Tibial nerve (tissue), 4 donors: ENCODE measurements at regions not wholly inside any gene's neighbourhood (a gene's known extent, or its start where the extent isn't known, plus 50 kb on each side); places are given as distances from the start of the nearest gene placed in this dataset.

ENCODE experiments used
- DNase-seq, 2 donors: peaks; one replicate each; pipeline ENCODE4 v3.0.0-alpha.2; 2019; ENCODE audit warnings: low spot score in 2 of 2
- H3K27ac ChIP-seq, 4 donors: fragments of 200-600 bp; sonication (generic) in 3 of 4; one replicate each; pipeline ENCODE4 v1.5.1; 2017 to 2019; ENCODE audit warnings: mild to moderate bottlenecking in 1 of 4
- H3K27me3 ChIP-seq, 2 donors: fragments of 200-600 bp; sonication (generic) in 1 of 2; one replicate each; pipeline versions ENCODE4 v1.5.1 to v1.6.0; 2017 to 2019
- H3K36me3 ChIP-seq, 3 donors: fragments of 200-600 bp; sonication (generic); one replicate each; pipeline ENCODE4 v1.5.1; 2018 to 2019
- H3K4me1 ChIP-seq, 4 donors: fragments of 200-600 bp; sonication (generic) in 3 of 4; one replicate each; pipeline ENCODE4 v1.5.1; 2017 to 2019
- H3K4me3 ChIP-seq, 4 donors: fragments of 200-600 bp; sonication (generic) in 3 of 4; one replicate each; pipeline ENCODE4 v1.5.1; 2017 to 2019; ENCODE audit warnings: mild to moderate bottlenecking in 1 of 4, moderate library complexity in 1 of 4
- H3K9me3 ChIP-seq, 4 donors: fragments of 200-600 bp; sonication (generic) in 3 of 4; one replicate each; pipeline ENCODE4 v1.5.1; 2017 to 2019
- EP300 ChIP-seq, 2 donors: sonication (generic); formaldehyde crosslinking; IDR thresholded peaks; one replicate each; pipeline ENCODE4 v1.6.1; 2017; ENCODE audit warnings: antibody characterized with exemption in 2 of 2, mild to moderate bottlenecking in 1 of 2
- POLR2A ChIP-seq, 2 donors: fragments of 450-650 bp; IDR thresholded peaks; one replicate each; pipeline ENCODE4 v1.6.1; 2017; ENCODE audit warnings: antibody characterized with exemption in 2 of 2, mild to moderate bottlenecking in 2 of 2, moderate library complexity in 2 of 2
- WGBS, 2 donors: methylation state at CpG; one replicate each; pipeline ENCODE4 v1.1.5; 2018; 5-methylcytosine and 5-hydroxymethylcytosine counted together
- TF ChIP-seq, protein P1 (sequence below), 5 experiments: fragments of 200-600 bp in 3 of 5; fragments of 450-650 bp in 2 of 5; sonication (generic) in 3 of 5; IDR thresholded peaks; one replicate each; pipeline ENCODE4 v1.5.1; 2016 to 2019; ENCODE audit warnings: antibody characterized with exemption in 5 of 5, mild to moderate bottlenecking in 3 of 5, moderate library complexity in 2 of 5

DNA sequence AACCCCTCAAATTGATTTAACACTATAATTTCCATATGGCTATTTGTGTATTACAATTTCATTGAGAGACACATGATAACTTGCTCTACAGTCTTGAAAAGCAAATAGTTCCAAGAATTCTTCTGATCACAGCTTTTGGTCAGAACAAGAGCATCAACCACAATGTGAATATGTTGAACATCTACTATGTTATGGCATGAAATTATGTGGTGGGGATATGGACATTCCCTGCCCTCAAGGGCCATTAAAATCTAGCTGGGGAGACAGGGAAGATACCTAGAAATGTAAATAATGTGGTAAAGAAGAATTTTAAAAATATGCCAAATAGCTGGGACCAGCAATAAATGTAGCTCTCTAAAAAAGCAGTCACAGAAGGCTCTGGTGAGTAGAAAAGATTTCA is 262.2 kb downstream of the FZD1 start:
- Histone ChIP-seq H3K36me3 (no peaks in the 10 kb centered on the region), H3K27ac (no peak overlapping the region), H3K4me3 (no peak overlapping the region), H3K9me3 (peaks cover 0 to 11% (median 1%) of the 10 kb centered on the region in 4 donors), H3K4me1 (no peaks in the 10 kb centered on the region), H3K27me3 (no peaks in the 10 kb centered on the region)
- TF ChIP-seq, protein P1, sequence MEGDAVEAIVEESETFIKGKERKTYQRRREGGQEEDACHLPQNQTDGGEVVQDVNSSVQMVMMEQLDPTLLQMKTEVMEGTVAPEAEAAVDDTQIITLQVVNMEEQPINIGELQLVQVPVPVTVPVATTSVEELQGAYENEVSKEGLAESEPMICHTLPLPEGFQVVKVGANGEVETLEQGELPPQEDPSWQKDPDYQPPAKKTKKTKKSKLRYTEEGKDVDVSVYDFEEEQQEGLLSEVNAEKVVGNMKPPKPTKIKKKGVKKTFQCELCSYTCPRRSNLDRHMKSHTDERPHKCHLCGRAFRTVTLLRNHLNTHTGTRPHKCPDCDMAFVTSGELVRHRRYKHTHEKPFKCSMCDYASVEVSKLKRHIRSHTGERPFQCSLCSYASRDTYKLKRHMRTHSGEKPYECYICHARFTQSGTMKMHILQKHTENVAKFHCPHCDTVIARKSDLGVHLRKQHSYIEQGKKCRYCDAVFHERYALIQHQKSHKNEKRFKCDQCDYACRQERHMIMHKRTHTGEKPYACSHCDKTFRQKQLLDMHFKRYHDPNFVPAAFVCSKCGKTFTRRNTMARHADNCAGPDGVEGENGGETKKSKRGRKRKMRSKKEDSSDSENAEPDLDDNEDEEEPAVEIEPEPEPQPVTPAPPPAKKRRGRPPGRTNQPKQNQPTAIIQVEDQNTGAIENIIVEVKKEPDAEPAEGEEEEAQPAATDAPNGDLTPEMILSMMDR (IDR thresholded peaks at IDR 0.05): no peak
- no peak for TF ChIP-seq EP300 (IDR thresholded peaks at IDR 0.05)
- no peak for TF ChIP-seq POLR2A (IDR thresholded peaks at IDR 0.05)
- DNase-seq: no peak

DNA sequence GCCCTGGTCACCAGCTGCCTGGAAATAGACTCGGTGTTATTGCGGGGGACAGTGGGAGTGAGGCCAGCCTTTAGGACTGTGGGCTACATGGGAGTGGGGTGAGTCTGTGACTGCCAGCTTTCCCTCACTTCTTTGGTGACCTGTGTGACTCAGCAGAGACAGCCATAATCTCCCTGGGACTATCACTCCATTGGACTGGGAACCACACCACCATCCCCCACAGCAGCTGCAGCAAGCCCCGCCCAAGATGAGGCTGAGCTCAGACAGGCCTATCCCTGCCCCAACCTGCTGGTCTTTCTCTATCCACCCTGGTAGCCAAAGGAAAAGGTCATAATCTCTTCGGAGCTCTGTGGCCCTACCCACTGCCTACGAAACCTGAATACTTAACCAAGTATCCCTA is 263.2 kb downstream of the FZD1 start:
- no peak overlapping the region for H3K27ac ChIP-seq
- no peak overlapping the region for H3K4me3 ChIP-seq
- no peaks in the 10 kb centered on the region for H3K27me3 ChIP-seq
- peaks cover 0 to 19% (median 5%) of the 10 kb centered on the region in 4 donors for H3K9me3 ChIP-seq
- H3K4me1 ChIP-seq: no peaks in the 10 kb centered on the region
- no peaks in the 10 kb centered on the region for H3K36me3 ChIP-seq
- no peak for DNase-seq
- TF ChIP-seq, protein P1 (IDR thresholded peaks at IDR 0.05): no peak
- TF ChIP-seq EP300 (IDR thresholded peaks at IDR 0.05): no peak
- TF ChIP-seq POLR2A (IDR thresholded peaks at IDR 0.05): no peak
- 93 to 98% methylated on average over 5 of the region's 5 CpGs for WGBS, 2 donors

DNA sequence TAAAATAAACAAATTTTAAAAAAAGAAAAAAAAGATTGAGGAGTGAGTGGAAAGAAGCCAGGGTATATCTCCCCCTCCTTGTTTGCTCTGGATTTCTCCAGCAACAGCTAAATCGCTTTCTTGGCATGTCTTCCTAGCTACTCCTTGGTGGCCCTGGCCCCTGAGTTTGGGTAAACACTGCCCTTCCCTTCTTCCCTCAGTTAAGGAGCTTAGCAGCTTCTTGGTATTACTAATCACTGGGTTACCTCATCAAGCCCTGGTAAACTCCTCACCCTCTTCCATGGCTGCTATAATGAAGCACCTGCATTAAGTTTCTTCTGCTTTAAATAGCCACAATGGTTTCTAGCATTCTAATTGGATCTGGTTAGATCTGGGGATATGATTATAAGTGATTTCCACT is 269.8 kb downstream of the FZD1 start:
- Histone ChIP-seq H3K4me1 (peaks cover 0 to 8% (median 0%) of the 10 kb centered on the region in 4 donors), H3K36me3 (no peaks in the 10 kb centered on the region), H3K27ac (no peak overlapping the region), H3K4me3 (no peak overlapping the region), H3K27me3 (no peaks in the 10 kb centered on the region), H3K9me3 (peaks cover 0 to 10% (median 6%) of the 10 kb centered on the region in 4 donors)
- DNase-seq: no peak
- TF ChIP-seq POLR2A (IDR thresholded peaks at IDR 0.05) (no peak), EP300 (IDR thresholded peaks at IDR 0.05) (no peak)
- TF ChIP-seq, protein P1 (IDR thresholded peaks at IDR 0.05): no peak
- WGBS, 2 donors: 51 to 63% methylated on average over 1 of the region's 1 CpG

DNA sequence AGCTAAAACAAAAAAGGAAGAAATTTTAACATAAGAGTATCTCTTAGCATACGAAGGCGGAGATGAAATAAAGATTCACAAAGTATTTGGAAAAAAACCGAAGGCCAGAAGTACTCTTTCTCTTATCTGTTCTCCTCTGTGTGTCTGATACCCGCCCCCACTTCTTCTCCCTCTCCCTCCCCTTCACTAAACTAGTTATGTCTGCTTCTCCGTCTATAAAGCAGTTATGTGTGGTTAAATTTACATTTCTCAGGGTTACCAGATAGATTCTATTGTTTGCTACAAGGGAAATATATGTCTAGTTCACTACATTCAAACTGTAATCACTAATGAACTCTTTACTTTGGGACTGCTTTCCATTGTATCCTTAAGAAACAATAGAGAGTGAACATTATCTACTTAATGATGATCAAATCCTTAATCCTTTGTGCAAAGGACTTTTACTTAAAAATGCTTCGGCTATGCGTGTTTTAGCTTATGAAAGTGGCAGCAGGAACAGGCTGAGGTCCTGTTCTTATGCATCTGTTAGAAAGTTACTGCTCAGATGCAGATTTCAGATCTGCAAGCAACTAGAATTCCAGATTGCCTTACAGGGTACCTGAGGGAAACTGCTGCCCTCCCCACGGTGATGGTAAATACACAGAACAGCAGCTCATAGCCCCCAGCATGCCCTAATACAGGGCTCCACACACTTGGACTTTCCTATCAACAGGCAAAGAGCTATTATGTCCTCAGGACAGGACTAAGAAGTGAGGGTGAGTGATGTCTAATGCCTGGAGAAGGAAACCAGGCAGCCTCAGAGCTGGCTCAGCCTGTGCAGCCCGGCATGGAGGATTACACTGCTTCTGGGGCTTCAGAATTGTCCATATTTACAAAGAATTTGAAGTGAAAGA is 273.3 kb downstream of the FZD1 start:
- Histone ChIP-seq H3K36me3 (no peaks in the 10 kb centered on the region), H3K4me1 (peaks cover 0 to 8% (median 0%) of the 10 kb centered on the region in 4 donors), H3K9me3 (peaks cover 0 to 2% (median under 1%) of the 10 kb centered on the region in 4 donors), H3K4me3 (no peak overlapping the region), H3K27ac (no peak overlapping the region), H3K27me3 (no peaks in the 10 kb centered on the region)
- TF ChIP-seq, protein P1 (IDR thresholded peaks at IDR 0.05): no peak
- TF ChIP-seq POLR2A (IDR thresholded peaks at IDR 0.05) (no peak), EP300 (IDR thresholded peaks at IDR 0.05) (no peak)
- DNase-seq: no peak
- 42 to 45% methylated on average over 9 of the region's 9 CpGs for WGBS, 2 donors

DNA sequence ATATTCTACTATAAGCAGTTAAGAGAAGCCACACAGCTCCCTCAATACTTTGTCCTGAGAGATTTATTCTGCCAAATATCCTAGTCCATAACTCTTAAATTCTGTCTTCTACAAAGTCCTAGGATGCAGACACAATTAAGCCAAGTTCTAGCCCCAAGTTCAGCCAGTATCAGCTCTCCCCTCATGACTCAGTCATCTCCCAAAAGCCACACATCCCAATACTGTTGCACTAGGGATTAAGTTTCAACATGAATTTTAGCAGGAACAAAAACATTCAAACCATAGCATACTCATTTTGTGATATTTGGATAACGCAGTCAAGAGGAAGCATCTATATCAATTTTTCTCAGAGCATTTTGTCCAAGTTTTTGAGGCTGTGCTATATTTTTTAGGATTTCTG is 277.4 kb downstream of the FZD1 start:
- Histone ChIP-seq H3K27me3 (no peaks in the 10 kb centered on the region), H3K27ac (no peak overlapping the region), H3K36me3 (no peaks in the 10 kb centered on the region), H3K9me3 (no peaks in the 10 kb centered on the region), H3K4me3 (no peak overlapping the region), H3K4me1 (peaks cover 0 to 8% (median 0%) of the 10 kb centered on the region in 4 donors)
- TF ChIP-seq, protein P1 (IDR thresholded peaks at IDR 0.05): no peak
- TF ChIP-seq EP300 (IDR thresholded peaks at IDR 0.05): no peak
- TF ChIP-seq POLR2A (IDR thresholded peaks at IDR 0.05): no peak
- no peak for DNase-seq
- 66 to 77% methylated on average over 1 of the region's 1 CpG for WGBS, 2 donors
